Calu3 (cell line): ENCODE measurements at regions not wholly inside any gene's neighbourhood (a gene's known extent, or its start where the extent isn't known, plus 50 kb on each side); places are given as distances from the start of the nearest gene placed in this dataset.
"Not testable (repeated sequence)": the region's sequence is repeated elsewhere in the genome, so short reads cannot be mapped to it uniquely, and the experiment has no call there.

Experiments
- BruUV-seq: library from RNA; stranded (reverse); fragments of 400-500 nt; replicated peaks from 2 replicates; lab custom pipeline; 2021; lab: Mats Ljungman, UMichigan
- CTCF ChIA-PET: fragments of 300-600 bp; sonication (Branson Sonifier 250); formaldehyde crosslinking; loops from one replicate; lab custom pipeline; 2022; ENCODE audit warnings: antibody characterized with exemption; lab: Charles Lee
- DNase-seq: peaks from one replicate; pipeline ENCODE4 v3.0.0; 2022
- H3K27ac Mint-ChIP-seq: one replicate; pipeline ENCODE4 v1.8.0; 2022; ENCODE audit warnings: mixed read lengths; ENCODE audit not compliant: unreplicated experiment
- H3K27me3 Mint-ChIP-seq: one replicate; pipeline ENCODE4 v1.8.0; 2022; ENCODE audit warnings: mixed read lengths; ENCODE audit not compliant: unreplicated experiment
- H3K36me3 Mint-ChIP-seq: one replicate; pipeline ENCODE4 v1.8.0; 2022; ENCODE audit warnings: mild to moderate bottlenecking, moderate library complexity, mixed read lengths; ENCODE audit not compliant: insufficient read depth, unreplicated experiment
- H3K4me1 Mint-ChIP-seq: one replicate; pipeline ENCODE4 v1.8.0; 2022; ENCODE audit warnings: mild to moderate bottlenecking, low read depth, mixed read lengths; ENCODE audit not compliant: unreplicated experiment
- H3K4me3 Mint-ChIP-seq: one replicate; pipeline ENCODE4 v1.8.0; 2022; ENCODE audit warnings: mild to moderate bottlenecking, low read depth, moderate library complexity, mixed read lengths; ENCODE audit not compliant: unreplicated experiment
- H3K9me3 Mint-ChIP-seq: one replicate; pipeline ENCODE4 v1.8.0; 2022; ENCODE audit warnings: low read depth, mixed read lengths; ENCODE audit not compliant: unreplicated experiment
- intact Hi-C: fragments of 100-400 bp; cut with micrococcal nuclease; formaldehyde crosslinking; loops from one replicate; pipeline ENCODE4 v1.10.0; 2022; ENCODE audit not compliant: unreplicated experiment
- TF ChIP-seq, protein P1 (sequence below): fragments of 200-600 bp; IDR thresholded peaks from one replicate; pipeline ENCODE4 v1.8.0; 2022; ENCODE audit warnings: antibody characterized with exemption; ENCODE audit not compliant: unreplicated experiment

DNA sequence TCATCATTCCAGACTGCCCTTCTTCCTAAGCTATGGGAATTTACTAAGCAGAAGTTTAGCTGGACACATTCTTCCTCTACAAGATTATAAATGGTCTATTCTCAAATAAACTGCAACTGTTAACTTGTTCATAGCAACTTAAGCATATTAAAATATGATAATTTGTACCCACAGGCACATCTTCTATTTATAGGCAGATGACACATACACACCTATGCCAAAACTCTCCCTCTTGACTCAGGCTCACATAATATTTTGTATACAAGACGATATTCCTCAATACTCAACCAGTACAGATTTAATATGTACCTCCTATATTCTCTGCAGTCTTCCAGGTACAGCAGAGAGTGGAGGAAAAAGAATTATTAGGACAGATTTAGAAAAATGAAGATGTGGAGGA is 232.7 kb upstream of the KIAA1217 start:
- H3K27me3 Mint-ChIP-seq: peaks cover 33% of the 10 kb centered on the region
- peaks cover 7% of the 10 kb centered on the region for H3K4me1 Mint-ChIP-seq
- H3K36me3 Mint-ChIP-seq: no peaks in the 10 kb centered on the region
- no peak overlapping the region for H3K27ac Mint-ChIP-seq
- no TSS peak for BruUV-seq
- no peak for DNase-seq
- H3K9me3 Mint-ChIP-seq: peaks cover 3% of the 10 kb centered on the region
- TF ChIP-seq, protein P1, sequence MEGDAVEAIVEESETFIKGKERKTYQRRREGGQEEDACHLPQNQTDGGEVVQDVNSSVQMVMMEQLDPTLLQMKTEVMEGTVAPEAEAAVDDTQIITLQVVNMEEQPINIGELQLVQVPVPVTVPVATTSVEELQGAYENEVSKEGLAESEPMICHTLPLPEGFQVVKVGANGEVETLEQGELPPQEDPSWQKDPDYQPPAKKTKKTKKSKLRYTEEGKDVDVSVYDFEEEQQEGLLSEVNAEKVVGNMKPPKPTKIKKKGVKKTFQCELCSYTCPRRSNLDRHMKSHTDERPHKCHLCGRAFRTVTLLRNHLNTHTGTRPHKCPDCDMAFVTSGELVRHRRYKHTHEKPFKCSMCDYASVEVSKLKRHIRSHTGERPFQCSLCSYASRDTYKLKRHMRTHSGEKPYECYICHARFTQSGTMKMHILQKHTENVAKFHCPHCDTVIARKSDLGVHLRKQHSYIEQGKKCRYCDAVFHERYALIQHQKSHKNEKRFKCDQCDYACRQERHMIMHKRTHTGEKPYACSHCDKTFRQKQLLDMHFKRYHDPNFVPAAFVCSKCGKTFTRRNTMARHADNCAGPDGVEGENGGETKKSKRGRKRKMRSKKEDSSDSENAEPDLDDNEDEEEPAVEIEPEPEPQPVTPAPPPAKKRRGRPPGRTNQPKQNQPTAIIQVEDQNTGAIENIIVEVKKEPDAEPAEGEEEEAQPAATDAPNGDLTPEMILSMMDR: no peak
- intact Hi-C loops: no loop called here
- no peak overlapping the region for H3K4me3 Mint-ChIP-seq
- CTCF ChIA-PET: no interaction called here

DNA sequence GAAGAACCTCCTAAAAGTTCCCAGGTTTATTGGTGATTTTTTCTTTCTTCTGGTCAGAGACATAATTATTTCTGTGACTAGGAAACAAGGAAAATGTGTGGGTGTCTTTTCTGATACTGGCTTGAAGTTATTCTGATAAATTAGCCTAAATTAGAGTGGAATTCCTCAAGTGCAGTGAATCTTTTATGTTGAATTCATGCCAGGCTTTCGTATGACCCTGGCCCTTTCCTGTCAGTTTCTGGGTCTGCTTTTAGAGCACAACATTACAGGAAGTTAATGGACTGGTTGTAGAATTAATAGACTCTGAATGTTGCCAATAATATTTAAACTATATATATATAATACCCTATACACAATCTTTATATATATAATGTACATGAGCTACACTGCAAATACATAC is 230.6 kb upstream of the KIAA1217 start:
- CTCF ChIA-PET: no interaction called here
- TF ChIP-seq, protein P1: no peak
- H3K36me3 Mint-ChIP-seq: no peaks in the 10 kb centered on the region
- no peak overlapping the region for H3K27ac Mint-ChIP-seq
- no peak for DNase-seq
- H3K4me1 Mint-ChIP-seq: peaks cover 7% of the 10 kb centered on the region
- H3K4me3 Mint-ChIP-seq: no peak overlapping the region
- no TSS peak for BruUV-seq
- no peaks in the 10 kb centered on the region for H3K9me3 Mint-ChIP-seq
- intact Hi-C loops: no loop called here
- H3K27me3 Mint-ChIP-seq: peaks cover 33% of the 10 kb centered on the region

DNA sequence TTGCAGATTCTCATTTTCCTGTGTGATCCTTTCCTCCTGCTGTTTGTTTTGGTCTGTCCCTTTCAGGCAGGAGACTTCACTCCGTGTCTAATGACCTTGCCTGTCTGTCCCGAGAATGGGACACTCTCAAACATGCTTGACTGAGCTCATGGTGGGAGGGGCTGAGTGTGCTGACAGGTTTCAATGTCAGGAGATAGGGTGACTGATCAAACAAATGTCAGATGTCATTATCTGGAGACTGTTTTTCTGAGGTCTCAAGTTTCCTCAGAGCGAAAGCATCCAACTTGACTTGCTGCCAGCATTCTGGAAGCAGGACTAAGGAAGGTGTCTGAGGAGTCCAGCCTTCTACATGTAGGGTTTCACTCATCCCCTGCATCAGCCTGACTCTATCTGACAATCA is 228.8 kb upstream of the KIAA1217 start:
- H3K9me3 Mint-ChIP-seq: no peaks in the 10 kb centered on the region
- BruUV-seq: no TSS peak
- no peaks in the 10 kb centered on the region for H3K36me3 Mint-ChIP-seq
- H3K27ac Mint-ChIP-seq: no peak overlapping the region
- DNase-seq: peak; percentile 2
- intact Hi-C loops: no loop called here
- CTCF ChIA-PET: interaction anchor here (0.7 kb wide), 1 partner anchor 14 kb away, joined by 3 read pairs; no protein-coding TSS in a partner anchor
- no peak overlapping the region for H3K4me3 Mint-ChIP-seq
- peaks cover 7% of the 10 kb centered on the region for H3K4me1 Mint-ChIP-seq
- TF ChIP-seq, protein P1: no peak
- H3K27me3 Mint-ChIP-seq: peaks cover 33% of the 10 kb centered on the region

GRCh38 chr10:23981520-23982309 is 227.2 kb upstream of the KIAA1217 start:
- intact Hi-C loops: no loop called here
- Mint-ChIP-seq H3K4me3 (no peak overlapping the region), H3K27ac (no peak overlapping the region), H3K36me3 (no peaks in the 10 kb centered on the region), H3K4me1 (peaks cover 7% of the 10 kb centered on the region), H3K9me3 (no peaks in the 10 kb centered on the region), H3K27me3 (peaks cover 17% of the 10 kb centered on the region)
- CTCF ChIA-PET: no interaction called here
- DNase-seq: no peak
- no TSS peak for BruUV-seq
- TF ChIP-seq, protein P1: no peak

GRCh38 chr10:23984405-23984804 is 224.5 kb upstream of the KIAA1217 start:
- CTCF ChIA-PET: interaction anchor here (0.9 kb wide), 1 partner anchor 22 kb away, joined by 3 read pairs; no protein-coding TSS in a partner anchor
- H3K27ac Mint-ChIP-seq, H3K4me1 Mint-ChIP-seq, DNase-seq, intact Hi-C loops, H3K4me3 Mint-ChIP-seq, BruUV-seq, H3K9me3 Mint-ChIP-seq, H3K36me3 Mint-ChIP-seq: not testable (repeated sequence)
- peaks cover 14% of the 10 kb centered on the region for H3K27me3 Mint-ChIP-seq
